ENCODE measurements at regions not wholly inside any gene's neighbourhood (a gene's known extent, or its start where the extent isn't known, plus 50 kb on each side); places are given as distances from the start of the nearest gene placed in this dataset.

- dilution Hi-C loops (cut with MboI; ENCODE audit: extremely low pct_ligation_motif_present, low sequenced_read_pairs) = no loop called here
- intact Hi-C loops (cut with micrococcal nuclease) = loop anchor here (1.0 to 5.0 kb wide), 2 partner anchors 93 to 388 kb away; no protein-coding TSS in a partner anchor
- no TSS peak for BruUV-seq (replicated peaks)
These were observed 61.8 kb upstream of the ANKRD28 start for GRCh38 chr3:15859507-15860013.

More at GRCh38 chr3:15859507-15860013, 61.8 kb upstream of the ANKRD28 start:
- no peaks in the 10 kb centered on the region for H3K36me3 ChIP-seq (ENCODE audit: control insufficient read depth in 2 of 2, extremely low read depth in 1 of 2, insufficient read depth in 2 of 2, low read length in 2 of 2)
- H3K4me1 ChIP-seq (ENCODE audit: control insufficient read depth, extremely low read depth, insufficient read depth, low read length) = peaks cover 16% of the 10 kb centered on the region
- peak overlapping the region; percentile 99 for H2AFZ ChIP-seq (ENCODE audit: low read depth, low read length)
- no peaks in the 10 kb centered on the region for H3K9me3 ChIP-seq (replicated peaks; ENCODE audit: control insufficient read depth, insufficient read depth, low read length)
- no peaks in the 10 kb centered on the region for H3K27me3 ChIP-seq (ENCODE audit: control insufficient read depth in 2 of 2, insufficient read depth in 2 of 2, low read length in 2 of 2)
- peaks cover 8% of the 10 kb centered on the region for H3K79me2 ChIP-seq (ENCODE audit: control insufficient read depth, insufficient read depth, low read length)
- FAIRE-seq (peak; percentile 15), DNase-seq (ENCODE audit: low read depth, low spot score) (peak; percentile 82)
- H3K4me3 ChIP-seq (replicated peaks in 1 of 3; ENCODE audit: insufficient read depth in 1 of 3, low read depth in 1 of 3, low read length in 3 of 3) = peak overlapping the region; percentile 79 to 99 (median 86)
- TF ChIP-seq GATA2 (IDR thresholded peaks at IDR 0.05; ENCODE audit: insufficient read depth, insufficient read length, low read depth, low read length) (no peak), POLR2A (IDR thresholded peaks at IDR 0.05; ENCODE audit: low read depth, low read length) (no peak), CTCF (IDR thresholded peaks at IDR 0.05; ENCODE audit: extremely low read depth in 1 of 2, insufficient read depth in 1 of 2, low read depth in 1 of 2, low read length in 2 of 2) (no peak), EZH2 (IDR thresholded peaks at IDR 0.05; ENCODE audit: borderline replicate concordance, low read depth, low read length, severe bottlenecking) (no peak), JUN (IDR thresholded peaks at IDR 0.05; ENCODE audit: borderline replicate concordance, insufficient read depth, insufficient read length, low read depth) (no peak), MAX (IDR thresholded peaks at IDR 0.05; ENCODE audit: insufficient read depth, insufficient read length) (no peak)
- H4K20me1 ChIP-seq (replicated peaks; ENCODE audit: control insufficient read depth, extremely low read depth, insufficient read depth, low read length) = no peaks in the 10 kb centered on the region
- H3K27ac ChIP-seq (ENCODE audit: insufficient read depth, low read depth, low read length) = peak overlapping the region; percentile 17
- peak overlapping the region; percentile 68 for H3K9ac ChIP-seq (replicated peaks; ENCODE audit: extremely low read depth, insufficient read depth, low read length)
- ChIA-PET POLR2A (no interaction called here), CTCF (no interaction called here)
- no peak overlapping the region for H3K4me2 ChIP-seq (ENCODE audit: insufficient read depth, low read length)
- no peaks in the 10 kb centered on the region for H3K9me1 ChIP-seq (replicated peaks; ENCODE audit: control insufficient read depth, extremely low read depth, insufficient read depth, low read length)

Measured in endothelial cell of umbilical vein (primary cell).